ENCODE measurements at regions not wholly inside any gene's neighbourhood (a gene's known extent, or its start where the extent isn't known, plus 50 kb on each side); places are given as distances from the start of the nearest gene placed in this dataset.

DNA sequence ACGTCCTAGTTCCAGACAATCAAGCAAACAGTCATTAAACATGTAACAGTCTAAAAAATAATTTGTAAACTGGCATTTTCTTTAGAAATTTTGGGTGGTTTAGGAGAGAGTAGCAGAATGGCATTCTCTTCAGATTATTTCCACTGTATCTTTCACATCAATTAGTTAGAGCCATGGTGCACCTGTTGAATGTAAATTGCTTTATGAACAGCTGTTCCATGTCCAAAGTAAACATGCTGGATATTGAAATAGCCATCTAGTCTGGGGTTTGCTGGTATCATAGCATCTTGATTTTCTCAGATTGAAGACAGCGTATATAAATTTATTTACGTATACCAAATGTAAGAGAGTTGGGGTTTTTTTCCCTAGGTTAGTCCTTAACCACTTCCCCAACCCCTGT, 143.6 kb downstream of the RCHY1 start:
- H3K27me3 ChIP-seq (ENCODE audit: control insufficient read depth in 2 of 2, insufficient read depth in 2 of 2, low read length in 2 of 2) = no peaks in the 10 kb centered on the region; a peak in 1 of 5 replicates
- TF ChIP-seq KAT7 (CRISPR knock-in tag; IDR thresholded peaks at IDR 0.05; ENCODE audit: borderline replicate concordance) (no peak), POLR2AphosphoS2 (IDR thresholded peaks at IDR 0.05; ENCODE audit: low read length) (no peak), ZNF445 (CRISPR knock-in tag; IDR thresholded peaks at IDR 0.05; ENCODE audit: low read depth) (no peak), BRCA1 (IDR thresholded peaks at IDR 0.05) (no peak), BRCA1 (CRISPR knock-in tag; IDR thresholded peaks at IDR 0.05) (no peak)
- H3K4me2 ChIP-seq (ENCODE audit: insufficient read depth, low read length) = no peak overlapping the region
- ChIA-PET CTCF (ENCODE audit: low intra/inter-chr PET ratio) (no interaction called here), POLR2A (no interaction called here)
- ATAC-seq (no peak), FAIRE-seq (no peak), DNase-seq (ENCODE audit: extremely low read depth in 1 of 4, low spot score in 3 of 4) (no peak)
- in situ Hi-C loops (cut with MboI) = no loop called here
- H3K4me3 ChIP-seq = no peak overlapping the region
- H3K36me3 ChIP-seq (ENCODE audit: control insufficient read depth, insufficient read depth, low read length) = no peaks in the 10 kb centered on the region
- H3K9ac ChIP-seq (ENCODE audit: insufficient read depth in 1 of 2, low read depth in 2 of 2, low read length in 2 of 2) = no peak overlapping the region
- H4K20me1 ChIP-seq (replicated peaks; ENCODE audit: control insufficient read depth, insufficient read depth, low read length) = no peaks in the 10 kb centered on the region
- no peak overlapping the region for H3K27ac ChIP-seq (ENCODE audit: extremely low read depth, low read depth, low read length)
- H3K79me2 ChIP-seq (ENCODE audit: control insufficient read depth, insufficient read depth, low read length) = no peaks in the 10 kb centered on the region
- H3K4me1 ChIP-seq (replicated peaks in 1 of 2; ENCODE audit: control insufficient read depth in 2 of 2, insufficient read depth in 2 of 2, low read length in 2 of 2) = no peaks in the 10 kb centered on the region
- no TSS peak for BruUV-seq (replicated peaks)
- WGBS (ENCODE audit: insufficient coverage, low coverage, missing lambda C conversion rate) = 2% methylated on average over 3 of the region's 3 CpGs
- intact Hi-C loops (cut with micrococcal nuclease) = no loop called here
- H3K9me3 ChIP-seq (replicated peaks; ENCODE audit: control insufficient read depth, insufficient read depth, low read depth, low read length) = no peaks in the 10 kb centered on the region
- H2AFZ ChIP-seq (ENCODE audit: low read depth, low read length) = no peak overlapping the region
- no peaks in the 10 kb centered on the region for H3K9me1 ChIP-seq (ENCODE audit: control insufficient read depth, insufficient read depth, low read length)

DNA sequence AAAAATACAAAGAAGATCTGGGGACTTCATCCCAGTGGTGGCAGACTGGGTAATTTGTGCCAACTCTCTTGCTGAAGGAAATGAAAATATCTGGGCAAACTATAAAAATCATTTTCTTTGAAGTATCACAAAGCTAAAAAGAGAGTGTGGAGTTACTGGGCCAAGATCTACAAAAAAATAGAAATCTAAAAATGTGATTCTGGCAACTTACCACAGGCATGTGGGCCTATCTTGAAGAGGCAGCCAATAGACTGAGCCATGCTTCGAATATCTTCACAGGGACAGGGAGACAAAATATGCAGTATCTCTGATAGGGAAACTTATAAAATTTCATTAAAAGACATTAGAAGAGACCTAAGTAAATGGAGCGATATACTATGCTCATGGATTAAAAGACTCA, 168.8 kb downstream of the RCHY1 start:
- ATAC-seq (no peak), DNase-seq (ENCODE audit: extremely low read depth in 1 of 4, low spot score in 3 of 4) (no peak), FAIRE-seq (no peak)
- TF ChIP-seq PTTG1 (tag; IDR thresholded peaks at IDR 0.05; ENCODE audit: low read depth) (no peak), C11orf30 (IDR thresholded peaks at IDR 0.05; ENCODE audit: low read depth) (no peak), XRCC3 (IDR thresholded peaks at IDR 0.05) (no peak), TBP (optimal IDR thresholded peaks at IDR 0.05; ENCODE audit: low read depth, low read length) (no peak)
- ChIA-PET POLR2A (no interaction called here), CTCF (ENCODE audit: low intra/inter-chr PET ratio) (no interaction called here)
- no peak overlapping the region for H3K4me2 ChIP-seq (ENCODE audit: insufficient read depth, low read length)
- H3K27ac ChIP-seq (ENCODE audit: extremely low read depth, low read depth, low read length) = no peak overlapping the region
- no peaks in the 10 kb centered on the region for H3K79me2 ChIP-seq (ENCODE audit: control insufficient read depth, insufficient read depth, low read length)
- H3K36me3 ChIP-seq (ENCODE audit: control insufficient read depth, insufficient read depth, low read length) = no peaks in the 10 kb centered on the region
- WGBS (ENCODE audit: insufficient coverage, low coverage, missing lambda C conversion rate) = 0% methylated on average over 2 of the region's 2 CpGs
- BruUV-seq (replicated peaks) = no TSS peak
- no peaks in the 10 kb centered on the region for H3K9me1 ChIP-seq (ENCODE audit: control insufficient read depth, insufficient read depth, low read length)
- no peak overlapping the region for H3K9ac ChIP-seq (ENCODE audit: insufficient read depth in 1 of 2, low read depth in 2 of 2, low read length in 2 of 2)
- no peaks in the 10 kb centered on the region; a peak in 1 of 5 replicates for H3K4me1 ChIP-seq (replicated peaks in 1 of 2; ENCODE audit: control insufficient read depth in 2 of 2, insufficient read depth in 2 of 2, low read length in 2 of 2)
- no peak overlapping the region for H3K4me3 ChIP-seq
- no peaks in the 10 kb centered on the region for H3K9me3 ChIP-seq (replicated peaks; ENCODE audit: control insufficient read depth, insufficient read depth, low read depth, low read length)
- no peaks in the 10 kb centered on the region; a peak in 1 of 5 replicates for H3K27me3 ChIP-seq (ENCODE audit: control insufficient read depth in 2 of 2, insufficient read depth in 2 of 2, low read length in 2 of 2)
- intact Hi-C loops (cut with micrococcal nuclease) = no loop called here
- no peak overlapping the region for H2AFZ ChIP-seq (ENCODE audit: low read depth, low read length)
- in situ Hi-C loops (cut with MboI) = no loop called here
- no peaks in the 10 kb centered on the region for H4K20me1 ChIP-seq (replicated peaks; ENCODE audit: control insufficient read depth, insufficient read depth, low read length)
